ENCODE measurements at regions not wholly inside any gene's neighbourhood (a gene's known extent, or its start where the extent isn't known, plus 50 kb on each side); places are given as distances from the start of the nearest gene placed in this dataset.

DNA sequence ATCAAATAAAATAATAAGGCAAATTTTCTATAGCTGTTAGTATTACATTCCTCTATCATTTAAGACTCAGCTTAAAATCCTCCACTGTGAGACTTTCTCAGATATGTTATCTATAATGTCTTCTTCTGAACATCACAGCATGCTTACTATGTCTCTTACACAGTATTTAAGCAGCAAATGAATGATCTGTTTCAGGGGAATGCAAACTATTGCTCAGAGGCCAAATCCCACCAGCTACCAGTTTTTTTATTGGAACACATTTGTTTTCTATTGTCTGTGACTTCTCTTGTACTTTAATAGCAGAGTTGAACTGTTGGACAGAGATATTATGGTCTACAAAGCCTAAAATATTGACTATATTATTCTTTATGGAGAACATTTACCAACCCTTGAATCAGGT, 59.6 kb downstream of the C3orf38 start:
- no peak for DNase-seq (ENCODE audit: low spot score)

DNA sequence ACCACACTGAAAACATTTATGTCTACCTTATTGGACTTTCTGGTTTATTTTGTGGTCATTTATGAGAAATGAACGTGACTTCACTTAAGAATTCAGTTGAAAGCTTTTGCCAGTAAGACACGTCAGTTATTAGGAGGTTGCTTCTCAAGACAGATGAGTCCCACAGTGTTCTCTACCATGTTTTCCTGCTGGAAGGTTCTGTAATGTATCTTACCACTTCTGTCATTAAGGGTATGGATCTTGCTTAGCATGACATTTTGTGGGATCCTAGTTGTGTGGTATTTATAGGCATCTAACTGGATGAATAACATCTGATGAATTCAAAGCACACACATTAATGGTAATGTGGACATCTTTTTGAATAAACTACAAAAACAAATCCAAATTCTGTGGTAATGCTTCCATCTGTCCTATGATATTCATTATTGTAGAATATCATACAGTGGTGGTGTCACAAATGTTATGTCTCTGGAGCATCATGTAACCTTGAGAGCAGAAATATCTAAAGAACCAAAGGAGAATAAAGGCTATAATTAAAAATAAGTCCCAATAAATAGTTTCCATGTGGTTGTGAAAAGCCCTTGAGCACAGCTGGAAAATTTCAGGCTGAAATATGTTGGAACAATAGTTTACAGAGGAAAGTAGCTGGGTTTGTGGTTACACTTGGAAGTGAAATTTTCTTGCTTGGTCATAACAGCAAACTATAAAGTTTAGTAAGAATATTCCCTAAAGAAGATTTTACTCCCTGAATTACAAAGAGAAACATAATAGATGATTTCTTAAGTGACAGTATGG, 61.5 kb downstream of the C3orf38 start:
- DNase-seq (ENCODE audit: low spot score): no peak

DNA sequence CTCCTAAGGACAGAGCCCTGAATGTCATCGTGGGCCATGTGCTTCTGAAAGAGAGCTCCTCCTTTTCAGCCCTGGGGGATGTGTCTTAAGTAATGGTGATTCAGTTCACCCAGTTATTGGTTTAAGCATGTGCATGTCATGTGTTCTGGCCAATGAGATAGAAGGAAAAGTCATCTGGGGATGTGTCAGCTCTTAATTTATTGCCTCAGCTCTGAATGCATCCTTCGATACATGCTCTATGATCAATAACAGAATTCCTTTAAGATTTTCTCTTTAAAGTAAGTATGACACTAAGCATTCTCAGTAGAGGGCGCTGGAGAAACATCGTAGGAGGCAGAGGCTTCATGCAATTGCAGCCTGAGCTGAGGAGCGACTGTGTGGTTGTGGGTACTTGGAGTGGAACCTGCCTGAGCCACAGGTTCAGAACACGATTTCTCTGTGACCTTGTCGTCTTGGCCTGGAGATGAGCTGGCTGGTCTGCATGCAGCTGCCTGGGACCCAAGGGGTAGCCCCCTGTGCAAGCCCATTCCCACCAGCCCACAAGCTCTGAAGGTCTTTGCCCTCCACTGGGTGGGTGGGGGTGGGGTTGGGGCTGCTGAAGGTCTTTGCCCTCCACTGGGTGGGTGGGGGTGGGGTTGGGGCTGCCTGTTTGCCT, 69.5 kb downstream of the C3orf38 start:
- peak; percentile 77 for DNase-seq (ENCODE audit: low spot score)

DNA sequence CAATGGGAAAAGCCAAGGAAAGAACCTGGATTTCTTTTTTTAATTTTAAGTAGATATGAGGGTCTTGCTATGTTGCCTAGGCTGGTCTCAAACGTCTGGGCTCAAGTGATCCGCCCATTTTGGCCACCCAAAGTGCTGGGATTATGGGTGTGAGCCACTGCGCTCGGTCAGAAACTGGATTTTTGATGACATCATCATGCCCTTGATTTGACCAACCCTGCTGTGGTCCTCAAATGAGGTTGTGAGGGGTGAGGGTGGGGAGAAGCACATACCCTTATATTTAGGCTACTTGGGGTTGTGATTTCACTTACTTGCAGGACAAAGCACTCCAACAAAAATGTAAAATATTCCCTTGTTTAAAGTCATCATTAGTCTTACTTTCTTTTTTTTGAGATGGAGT, 70.4 kb downstream of the C3orf38 start:
- DNase-seq (ENCODE audit: low spot score): no peak

DNA sequence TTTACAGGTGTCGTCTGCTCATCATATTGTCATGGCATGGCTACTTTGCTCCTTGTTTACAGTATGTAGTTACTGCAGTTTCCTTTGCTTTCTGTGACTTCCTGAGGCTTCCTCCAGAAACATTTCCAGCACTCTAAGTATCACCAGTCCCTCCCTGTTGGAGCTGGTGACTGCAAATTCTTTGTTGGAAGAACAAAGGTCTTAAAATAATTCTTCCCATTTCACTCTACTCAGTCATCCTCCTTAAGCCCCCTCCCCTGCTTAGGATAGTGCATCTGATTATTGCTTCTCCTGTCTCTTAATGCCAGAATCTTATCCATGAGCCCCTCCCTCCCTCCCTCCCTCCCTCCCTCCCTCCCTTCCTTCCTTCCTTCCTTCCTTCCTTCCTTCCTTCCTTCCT, 72.0 kb downstream of the C3orf38 start:
- DNase-seq (ENCODE audit: low spot score): no peak

DNA sequence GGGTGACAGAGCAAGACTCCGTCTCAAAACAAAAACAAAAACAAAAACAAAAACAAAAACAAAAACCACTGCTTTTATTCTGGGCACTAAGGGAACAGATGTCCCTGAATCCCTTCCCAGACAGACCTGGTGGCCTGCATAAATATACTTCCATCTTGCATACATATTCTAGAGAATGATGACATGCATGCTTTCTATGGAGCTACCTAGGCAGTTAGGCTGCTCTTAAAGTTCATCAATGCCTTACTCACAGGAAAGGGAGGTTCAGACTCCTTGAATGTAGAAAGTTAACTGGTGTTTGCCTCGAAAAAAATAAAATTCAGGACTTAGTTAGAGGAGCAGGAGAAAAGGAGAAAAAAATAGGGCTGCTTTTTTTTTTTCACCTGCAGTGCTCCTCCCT, 72.6 kb downstream of the C3orf38 start:
- no peak for DNase-seq (ENCODE audit: low spot score)

DNA sequence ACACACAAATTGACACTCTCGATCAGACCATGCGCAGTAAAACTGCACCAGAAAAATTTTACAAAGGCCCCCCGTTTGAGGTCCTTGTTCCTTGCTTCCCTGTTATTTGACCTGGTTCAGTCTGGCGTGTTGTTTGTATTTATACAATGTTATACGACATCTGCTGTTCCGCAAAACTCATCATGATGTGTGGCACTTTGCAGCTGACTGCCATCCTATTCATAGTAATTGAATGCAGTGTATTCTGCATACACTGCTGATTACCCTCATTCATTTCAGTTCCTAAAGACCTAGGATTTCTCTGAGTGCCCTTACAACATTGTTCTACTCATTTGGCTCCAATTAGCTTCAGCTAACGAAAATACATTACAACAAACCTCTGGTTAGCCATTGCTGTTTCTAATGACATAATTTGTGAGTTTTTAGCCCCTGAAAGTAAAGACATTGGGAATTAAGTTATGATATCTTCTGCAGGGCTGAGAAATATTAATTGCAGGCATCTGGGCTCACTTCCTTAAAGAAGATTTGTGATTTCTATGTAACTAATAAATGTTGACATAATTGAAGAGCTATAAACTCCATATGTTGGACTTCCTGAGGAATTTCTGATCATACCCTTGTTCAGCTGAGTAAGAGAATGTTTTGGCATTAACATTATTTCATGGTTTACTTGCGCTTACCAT, 75.7 kb downstream of the C3orf38 start:
- DNase-seq (ENCODE audit: low spot score): no peak

DNA sequence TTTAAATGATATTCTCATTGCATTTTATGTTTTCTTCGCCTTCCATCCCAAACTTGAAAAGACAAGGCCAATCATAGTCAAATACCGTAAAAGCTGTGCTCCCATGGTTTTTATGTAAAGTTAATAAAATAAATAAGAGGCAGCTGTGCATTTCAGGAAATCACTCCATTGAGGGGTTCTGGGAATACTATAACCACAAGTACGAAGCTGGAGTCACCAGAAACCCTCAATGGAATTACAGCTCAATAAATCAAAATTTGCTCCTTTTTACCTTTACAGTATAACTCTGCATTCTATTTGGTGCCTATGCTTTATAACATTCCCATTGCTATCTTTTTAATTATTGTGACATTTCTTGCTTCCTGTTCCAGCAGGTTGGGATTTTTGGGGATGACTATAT, 77.2 kb downstream of the C3orf38 start:
- DNase-seq (ENCODE audit: low spot score): no peak

DNA sequence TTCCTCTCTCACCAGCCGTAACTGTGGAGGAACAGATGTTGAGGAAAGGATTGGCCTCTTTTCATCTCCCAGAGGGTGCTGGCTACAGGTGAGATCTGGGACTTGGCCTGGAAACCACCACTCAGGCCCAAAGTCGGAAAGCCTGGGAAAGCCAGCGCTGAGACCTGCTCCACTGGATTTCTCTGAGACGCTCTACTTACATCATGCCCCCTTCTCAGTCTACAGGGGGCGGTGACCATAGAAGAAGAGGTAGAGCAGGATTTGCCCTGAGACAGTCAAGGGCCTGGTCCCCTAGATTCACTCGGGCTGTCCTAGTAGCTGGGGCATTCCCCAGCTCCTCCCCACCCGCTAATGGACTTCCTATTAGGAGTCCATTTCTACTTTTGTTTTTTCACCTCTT, 80.9 kb downstream of the C3orf38 start:
- DNase-seq (ENCODE audit: low spot score): no peak

DNA sequence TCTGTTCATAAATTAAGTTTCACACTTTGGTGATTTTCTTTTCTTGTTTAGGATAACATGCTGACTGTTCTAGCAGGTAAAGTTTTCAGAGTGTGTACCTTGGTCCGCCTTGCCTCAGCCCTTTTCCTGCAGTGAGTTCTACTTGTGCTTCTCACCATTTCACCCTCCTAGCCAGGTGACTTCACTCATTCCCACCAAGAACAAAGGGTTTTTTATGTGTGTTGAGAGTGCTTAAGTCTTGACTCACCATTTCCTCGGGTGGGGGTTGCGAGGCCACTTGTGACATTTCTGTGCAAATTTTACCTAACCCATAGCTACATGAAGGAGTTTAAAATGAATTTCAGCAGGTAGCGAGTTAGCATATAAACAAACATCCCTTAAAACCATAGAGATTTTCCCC, 81.4 kb downstream of the C3orf38 start:
- no peak for DNase-seq (ENCODE audit: low spot score)

DNA sequence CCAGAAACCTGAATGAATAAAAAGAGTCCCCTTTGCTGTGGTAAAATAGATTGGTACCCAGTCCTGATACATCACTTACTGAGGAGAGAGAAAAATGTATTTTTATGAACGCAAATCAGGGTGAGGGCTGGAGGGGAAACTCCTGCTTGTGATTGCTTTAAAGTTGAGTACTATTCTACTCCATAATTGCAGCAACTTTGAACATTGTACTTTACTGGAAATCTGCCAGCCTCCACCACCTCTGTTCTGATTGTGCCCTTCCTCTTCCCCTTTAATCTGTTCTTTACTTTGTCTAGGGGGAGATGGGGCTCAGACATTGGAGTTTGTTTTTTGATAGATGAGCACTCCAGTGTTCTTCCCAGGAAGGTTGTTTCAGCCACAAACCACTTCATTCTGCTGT, 81.9 kb downstream of the C3orf38 start:
- no peak for DNase-seq (ENCODE audit: low spot score)

DNA sequence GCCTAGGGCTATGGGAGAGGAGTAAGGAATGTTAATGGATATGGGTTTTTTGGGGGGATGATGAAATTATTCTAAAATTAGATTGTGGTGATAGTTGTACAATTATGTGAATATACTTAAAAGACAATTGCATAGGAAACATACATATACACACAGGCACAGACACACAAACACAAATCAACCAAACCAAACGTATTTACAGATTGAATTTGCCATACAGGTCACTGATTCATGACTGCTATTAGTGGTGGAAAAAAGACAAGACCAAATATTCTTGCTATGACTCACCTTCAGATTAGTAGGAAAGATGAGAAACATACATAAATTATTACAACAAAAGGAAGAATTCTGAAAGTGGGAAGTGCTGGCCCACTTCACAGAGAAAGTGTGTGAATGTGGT, 85.3 kb downstream of the C3orf38 start:
- DNase-seq (ENCODE audit: low spot score): no peak

DNA sequence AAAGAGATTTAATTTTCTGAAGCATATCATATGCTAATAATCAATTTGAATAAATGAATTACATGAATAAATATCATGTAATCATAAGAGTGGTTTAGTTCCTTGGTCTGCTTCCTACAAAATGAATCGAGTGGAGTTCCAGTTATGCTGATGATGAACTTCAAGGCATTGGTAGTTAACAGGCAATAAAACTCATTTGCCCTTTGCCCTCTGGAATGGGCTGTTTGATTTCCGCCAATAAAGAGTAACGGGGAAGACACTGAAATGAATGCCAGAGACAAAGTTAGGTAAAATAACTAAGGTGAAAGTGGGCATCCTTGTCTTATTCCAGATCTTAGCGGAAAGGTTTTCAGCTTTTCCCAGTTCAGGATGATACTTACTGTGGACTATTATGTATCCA, 90.1 kb downstream of the C3orf38 start:
- no peak for DNase-seq (ENCODE audit: low spot score)

DNA sequence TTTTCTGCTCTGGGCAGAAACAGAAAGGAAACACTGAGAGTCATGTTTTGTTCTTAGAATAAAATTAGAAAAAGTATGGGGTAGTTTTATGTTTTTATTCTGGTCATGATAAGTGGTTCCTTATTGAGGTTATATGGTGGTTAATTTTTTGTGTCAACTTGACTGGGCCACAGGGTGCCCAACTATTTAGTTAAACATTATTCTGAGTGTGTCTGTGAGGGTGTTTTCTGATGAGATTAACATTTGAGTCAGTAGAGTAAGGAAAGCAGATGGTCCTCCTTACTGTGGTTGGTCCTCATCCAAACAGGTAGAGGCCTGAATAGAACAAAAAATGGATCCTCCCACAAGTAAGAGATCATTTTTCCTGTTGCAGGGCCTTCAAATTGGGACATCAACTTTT, 98.9 kb downstream of the C3orf38 start:
- no peak for DNase-seq (ENCODE audit: low spot score)

DNA sequence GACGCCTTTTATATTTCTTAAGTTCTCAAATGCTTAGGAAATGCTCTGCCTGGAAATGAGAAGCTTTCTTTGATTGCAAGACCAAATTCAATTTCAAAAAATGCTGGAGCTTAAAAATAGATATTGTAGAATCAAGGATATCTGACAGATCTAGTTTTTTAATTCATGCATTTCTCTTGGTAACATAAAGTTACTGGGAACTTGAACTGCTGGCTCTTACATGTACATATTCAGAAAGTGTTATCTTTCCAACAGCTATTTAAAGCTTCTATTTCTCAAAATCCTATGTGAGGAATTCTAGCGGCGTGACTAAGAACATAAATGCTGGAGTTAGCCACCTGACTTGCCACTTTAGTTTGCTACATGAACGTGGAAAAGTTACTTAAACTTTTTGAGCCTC, 109.3 kb downstream of the C3orf38 start:
- no peak for DNase-seq (ENCODE audit: low spot score)

DNA sequence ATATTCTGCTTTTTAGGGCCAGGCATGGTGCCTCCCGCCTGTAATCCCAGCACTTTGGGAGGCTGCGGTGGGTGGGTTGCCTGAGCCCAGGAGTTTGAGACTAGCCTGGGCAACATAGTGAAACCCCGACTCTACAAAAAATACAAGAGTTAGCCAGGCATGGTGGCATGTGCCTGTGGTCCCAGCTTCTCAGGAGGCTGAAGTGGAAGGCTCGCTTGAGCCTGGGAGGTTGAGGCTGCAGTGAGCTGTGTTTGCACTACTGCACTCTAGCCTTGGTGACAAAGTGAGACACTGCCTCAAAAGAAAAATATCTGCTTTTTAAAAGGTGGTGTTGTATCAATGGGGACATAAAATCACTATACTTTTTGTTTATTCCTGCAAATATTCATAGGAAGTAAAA, 112.8 kb downstream of the C3orf38 start:
- DNase-seq (ENCODE audit: low spot score): no peak

DNA sequence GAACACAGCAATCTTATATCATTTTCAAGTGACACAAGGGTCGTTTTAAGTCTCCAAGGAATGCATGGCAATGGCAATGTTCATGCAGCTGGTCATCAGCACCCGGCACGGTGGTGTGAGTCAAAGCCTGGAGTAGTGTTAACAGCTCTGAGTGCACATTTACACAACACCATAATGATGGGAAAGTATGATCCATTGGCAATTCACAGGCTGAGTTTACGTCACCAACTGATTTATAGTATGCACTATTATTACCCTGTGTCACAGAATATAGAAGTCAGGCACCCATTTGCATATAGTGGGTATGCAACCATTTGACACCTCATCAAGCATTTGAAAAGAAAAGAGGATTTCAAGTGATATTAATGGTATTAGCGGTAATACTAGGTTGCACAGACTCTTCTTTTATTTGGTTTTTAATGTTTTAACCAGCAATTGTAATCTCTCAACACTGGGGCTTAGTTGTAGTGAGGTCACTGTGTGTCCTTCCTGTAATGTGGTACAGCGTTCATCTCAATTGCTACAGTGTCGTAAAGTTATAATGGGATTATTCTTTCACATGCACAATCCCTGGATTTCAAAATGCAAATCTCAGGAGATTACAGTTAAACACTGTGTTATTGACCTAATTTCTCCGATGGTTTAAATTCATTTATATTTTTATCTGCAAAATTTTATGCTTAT, 113.8 kb downstream of the C3orf38 start:
- DNase-seq (ENCODE audit: low spot score): no peak

DNA sequence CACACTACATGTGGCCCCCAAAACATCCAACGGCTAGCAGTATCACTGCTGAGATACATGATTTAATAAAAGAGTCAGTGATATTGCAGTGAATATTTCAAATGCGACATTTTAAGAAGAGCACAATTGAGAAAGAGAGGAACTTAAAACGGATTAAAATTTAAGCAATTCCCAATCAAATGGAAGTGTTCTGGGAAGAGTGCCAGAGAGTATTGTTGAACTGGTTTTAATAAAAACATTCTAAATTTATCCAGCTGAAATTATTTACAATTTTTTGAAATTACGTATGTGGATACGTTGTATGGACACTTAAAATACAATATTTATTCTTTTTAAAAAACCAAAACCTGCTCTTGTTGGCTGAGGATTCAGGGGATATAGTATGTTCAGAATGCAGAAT, 117.7 kb downstream of the C3orf38 start:
- DNase-seq (ENCODE audit: low spot score): no peak

DNA sequence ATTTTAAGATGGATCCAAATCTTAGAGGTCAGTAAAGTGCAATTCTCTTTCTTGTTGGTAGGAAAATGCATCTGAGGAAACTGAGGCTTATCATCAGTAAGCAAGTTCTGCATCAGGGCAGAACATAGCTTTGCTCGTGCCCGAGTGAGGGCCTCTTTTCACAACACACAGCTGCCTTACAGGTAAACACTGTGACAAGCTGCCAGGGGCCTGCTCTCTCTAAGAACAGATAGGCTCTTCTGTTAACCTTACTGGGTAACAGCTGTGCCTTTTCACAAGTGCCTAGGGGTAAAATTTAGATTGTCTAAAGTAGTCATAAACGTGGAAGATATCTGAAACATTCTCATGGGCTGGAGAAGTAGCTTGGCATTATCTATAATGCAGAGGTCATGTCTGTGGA, 118.1 kb downstream of the C3orf38 start:
- no peak for DNase-seq (ENCODE audit: low spot score)

DNA sequence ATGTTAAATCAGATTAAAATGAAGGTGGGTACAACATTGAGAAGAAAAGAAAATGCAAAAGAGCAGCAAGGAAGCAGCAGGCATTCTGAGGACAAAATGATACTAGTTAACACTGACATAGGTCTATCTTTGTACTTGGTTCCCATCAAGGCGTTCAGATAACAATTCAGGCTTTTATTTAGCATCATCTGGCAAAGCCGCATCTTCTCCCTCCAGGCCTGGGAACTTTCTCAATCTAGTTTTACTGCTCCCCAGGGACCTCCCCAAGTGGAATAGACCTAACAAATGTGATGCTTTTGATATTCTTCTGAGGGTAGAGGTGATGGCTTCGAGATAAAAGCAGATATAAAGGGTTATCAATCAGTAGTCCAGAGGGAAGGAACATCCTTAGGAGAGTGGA, 130.6 kb downstream of the C3orf38 start:
- no peak for DNase-seq (ENCODE audit: low spot score)

DNA sequence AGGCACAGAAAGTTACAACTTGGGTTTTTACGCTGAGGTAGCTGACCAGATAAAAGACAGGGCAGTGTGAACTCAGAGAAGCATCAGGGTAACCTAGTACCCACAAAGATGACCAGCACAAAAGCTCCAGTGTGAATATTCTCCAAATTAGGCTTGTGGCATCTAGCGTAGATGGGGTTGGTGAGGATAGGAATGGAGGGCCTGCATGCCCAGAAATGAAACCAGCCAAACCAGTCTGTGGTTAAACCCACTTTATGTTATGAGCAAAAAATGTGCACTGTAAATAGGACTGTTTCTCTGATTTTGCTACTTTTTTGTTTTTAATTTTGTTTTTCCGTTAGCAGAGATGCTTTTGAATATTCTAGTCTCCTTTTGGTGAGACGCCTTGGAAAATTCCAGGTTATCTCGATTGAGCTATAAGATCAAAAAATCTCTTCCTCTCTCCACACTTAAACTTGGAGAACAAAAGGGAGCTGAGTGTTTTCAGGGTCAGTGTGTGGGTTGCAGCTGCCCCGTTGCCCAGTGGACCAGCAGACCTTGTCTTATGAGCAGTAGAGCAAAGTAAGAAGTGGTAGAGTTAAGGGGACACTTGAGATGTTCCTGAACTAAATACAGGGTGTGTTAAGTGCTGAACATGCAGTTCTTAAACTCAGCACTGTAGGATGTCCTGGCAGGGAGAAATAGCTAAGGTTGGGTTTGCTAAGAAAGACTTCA, 132.9 kb downstream of the C3orf38 start:
- DNase-seq (ENCODE audit: low spot score): no peak

DNA sequence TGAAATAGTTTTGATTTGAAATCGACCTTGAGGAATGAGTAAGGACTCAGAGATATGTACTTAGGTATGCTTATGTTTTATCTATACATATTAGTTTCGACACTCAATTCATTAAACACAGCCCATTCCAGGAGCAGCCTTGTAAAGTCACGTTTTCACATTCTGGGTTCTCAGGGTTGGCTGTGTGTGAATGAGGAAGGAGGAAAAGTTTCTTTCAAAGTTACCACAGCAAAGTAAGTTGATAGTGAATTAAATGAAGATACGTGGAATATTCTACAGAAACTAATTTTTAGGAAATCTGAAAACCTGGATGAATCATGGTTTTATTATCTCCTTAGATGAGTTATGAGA, 133.5 kb downstream of the C3orf38 start:
- DNase-seq (ENCODE audit: low spot score): no peak

All from D341Med (cell line).